ENCODE measurements at regions not wholly inside any gene's neighbourhood (a gene's known extent, or its start where the extent isn't known, plus 50 kb on each side); places are given as distances from the start of the nearest gene placed in this dataset.

- ChIA-PET CTCF (no interaction called here), POLR2A (no interaction called here)
- DNase-seq (ENCODE audit: extremely low spot score), result no peak
- TF ChIP-seq CTCF (IDR thresholded peaks at IDR 0.05; ENCODE audit: control extremely low read depth, extremely low read depth, low read depth, missing control alignments), result no peak
Measured at GRCh38 chr5:73303148-73304079, 130.4 kb downstream of the TMEM174 start.

- TF ChIP-seq CTCF (IDR thresholded peaks at IDR 0.05; ENCODE audit: control extremely low read depth, extremely low read depth, low read depth, missing control alignments), result no peak
- ChIA-PET CTCF (interaction anchor here (1.5 kb wide), 1 partner anchor 88 kb away, joined by 3 read pairs; no protein-coding TSS in a partner anchor), POLR2A (no interaction called here)
- DNase-seq (ENCODE audit: extremely low spot score), result no peak
Measured at GRCh38 chr5:73302797-73303147, 129.8 kb downstream of the TMEM174 start.

- no peak for DNase-seq (ENCODE audit: extremely low spot score)
- TF ChIP-seq CTCF (IDR thresholded peaks at IDR 0.05; ENCODE audit: control extremely low read depth, extremely low read depth, low read depth, missing control alignments), result no peak
- POLR2A ChIA-PET, result no interaction called here
- CTCF ChIA-PET, result interaction anchor here (1.0 to 1.5 kb wide), 2 partner anchors 19 to 86 kb away, joined by 3 read pairs; no protein-coding TSS in a partner anchor
Measured at GRCh38 chr5:73301208-73301901, 128.4 kb downstream of the TMEM174 start.

- DNase-seq (ENCODE audit: extremely low spot score), result no peak
- no peak for TF ChIP-seq CTCF (IDR thresholded peaks at IDR 0.05; ENCODE audit: control extremely low read depth, extremely low read depth, low read depth, missing control alignments)
- ChIA-PET CTCF (no interaction called here), POLR2A (no interaction called here)
Measured at GRCh38 chr5:73300337-73301207, 127.6 kb downstream of the TMEM174 start.

- DNase-seq (ENCODE audit: extremely low spot score), result no peak
- no peak for TF ChIP-seq CTCF (IDR thresholded peaks at IDR 0.05; ENCODE audit: control extremely low read depth, extremely low read depth, low read depth, missing control alignments)
- CTCF ChIA-PET, result no interaction called here
- POLR2A ChIA-PET, result no interaction called here
Measured at GRCh38 chr5:73299665-73300336, 126.8 kb downstream of the TMEM174 start.
